HG03097 (cell line): ENCODE measurements at regions not wholly inside any gene's neighbourhood (a gene's known extent, or its start where the extent isn't known, plus 50 kb on each side); places are given as distances from the start of the nearest gene placed in this dataset.
"Not testable (repeated sequence)": the region's sequence is repeated elsewhere in the genome, so short reads cannot be mapped to it uniquely, and the experiment has no call there.

Source experiments
- ATAC-seq: cut with Tn5 transposase; IDR thresholded peaks from one replicate; pipeline ENCODE4 v1.9.1; 2021; ENCODE audit not compliant: unreplicated experiment, low FRiP score

DNA sequence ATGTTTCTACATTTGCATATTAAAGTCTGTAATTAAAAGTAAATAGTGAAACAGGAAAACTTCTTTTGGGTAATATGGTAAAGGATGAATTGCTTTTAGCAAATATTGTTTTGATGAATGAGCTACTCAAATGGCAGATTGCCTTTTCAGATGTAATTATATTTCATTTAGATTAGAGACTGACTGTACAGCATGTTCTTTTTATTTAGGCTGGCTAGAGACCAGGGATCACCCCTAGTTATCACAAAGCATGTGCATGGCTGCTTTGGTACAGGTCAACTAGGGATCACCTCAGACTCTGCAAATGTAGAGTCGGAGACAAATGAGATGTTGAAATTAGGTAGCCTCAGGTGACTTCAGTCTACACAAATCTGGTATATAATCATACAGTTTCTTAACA is 214.9 kb upstream of the SEMA6A start:
- no peak for ATAC-seq

DNA sequence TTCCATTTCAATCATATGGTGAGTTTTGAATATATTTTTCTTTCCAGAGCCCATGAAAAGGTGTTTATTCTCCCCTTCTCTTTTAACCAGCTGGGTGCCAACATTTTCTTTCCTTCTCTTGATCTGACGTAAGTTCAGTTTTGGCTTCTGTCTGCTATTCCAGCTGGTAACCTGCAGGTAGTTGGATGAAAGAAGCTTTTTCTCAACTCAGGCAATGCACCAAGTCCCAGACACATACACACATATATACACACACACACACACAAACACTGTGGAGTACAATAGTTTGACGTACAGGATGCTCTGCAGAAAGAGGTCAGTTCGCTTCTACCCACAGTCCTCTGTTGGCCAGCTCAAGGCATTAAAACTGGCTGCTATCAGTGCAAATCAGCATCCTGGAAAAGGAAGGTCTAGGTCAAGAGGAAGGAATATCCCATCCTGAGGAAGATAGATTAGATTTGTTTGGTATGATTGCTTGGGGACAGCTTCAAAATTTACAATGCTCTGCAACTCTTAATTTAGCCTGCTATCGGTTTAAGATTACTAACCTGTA is 214.3 kb upstream of the SEMA6A start:
- no peak for ATAC-seq

DNA sequence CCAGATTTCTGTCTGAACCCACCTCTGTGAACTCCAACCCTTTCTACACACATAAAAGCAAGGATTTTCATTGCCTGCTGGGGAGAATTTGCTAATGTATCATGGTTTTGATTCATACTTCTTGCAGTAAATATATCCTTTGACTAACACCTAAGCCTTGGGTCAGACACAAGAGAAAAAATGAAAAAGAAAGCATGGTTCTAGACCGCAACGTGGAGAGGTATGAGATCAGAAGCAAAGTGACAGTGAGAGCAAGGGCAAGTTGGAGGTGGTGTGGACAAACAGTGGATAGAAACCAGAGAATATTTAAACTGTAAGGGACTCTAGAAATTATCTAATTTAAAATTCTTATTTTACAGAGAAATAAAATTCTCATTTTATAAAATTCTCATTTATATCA is 212.9 kb upstream of the SEMA6A start:
- no peak for ATAC-seq

DNA sequence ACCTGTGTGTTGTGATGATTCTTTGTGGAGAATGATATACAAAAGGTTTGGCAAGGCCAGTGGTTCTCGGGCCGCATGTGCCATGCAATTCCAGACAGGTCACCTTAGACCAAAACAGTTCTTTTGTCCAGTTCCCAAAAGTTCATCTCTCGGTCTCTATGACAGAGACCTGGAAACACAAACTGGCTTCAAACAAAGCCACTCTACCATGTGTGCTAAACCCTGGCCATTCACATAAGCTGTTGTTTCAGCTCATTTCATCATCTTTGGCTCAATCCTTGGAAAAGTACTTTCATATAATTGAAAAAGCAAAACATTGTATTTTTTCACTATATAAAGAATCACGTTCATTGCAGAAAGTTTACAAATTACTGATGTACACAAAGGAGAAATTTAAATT is 210.5 kb upstream of the SEMA6A start:
- no peak for ATAC-seq

DNA sequence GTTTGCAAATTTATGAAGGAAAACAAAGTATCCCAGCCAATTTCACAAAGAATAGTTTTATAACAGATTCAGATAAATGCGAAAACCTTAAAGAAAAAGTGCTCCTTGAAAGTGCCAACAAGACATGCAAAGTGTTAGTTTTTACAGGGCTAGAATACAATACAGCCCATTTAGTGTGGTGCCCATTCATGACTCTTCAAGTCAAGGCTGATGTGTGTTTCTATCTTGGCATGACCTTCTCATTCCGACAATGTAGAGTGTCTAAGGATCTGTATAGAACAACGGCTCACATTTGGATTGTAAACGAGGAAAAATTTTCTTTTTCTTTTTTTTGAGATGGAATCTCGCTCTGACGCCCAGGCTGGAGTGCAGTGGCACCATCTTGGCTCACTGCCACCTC is 205.2 kb upstream of the SEMA6A start:
- ATAC-seq: no peak

DNA sequence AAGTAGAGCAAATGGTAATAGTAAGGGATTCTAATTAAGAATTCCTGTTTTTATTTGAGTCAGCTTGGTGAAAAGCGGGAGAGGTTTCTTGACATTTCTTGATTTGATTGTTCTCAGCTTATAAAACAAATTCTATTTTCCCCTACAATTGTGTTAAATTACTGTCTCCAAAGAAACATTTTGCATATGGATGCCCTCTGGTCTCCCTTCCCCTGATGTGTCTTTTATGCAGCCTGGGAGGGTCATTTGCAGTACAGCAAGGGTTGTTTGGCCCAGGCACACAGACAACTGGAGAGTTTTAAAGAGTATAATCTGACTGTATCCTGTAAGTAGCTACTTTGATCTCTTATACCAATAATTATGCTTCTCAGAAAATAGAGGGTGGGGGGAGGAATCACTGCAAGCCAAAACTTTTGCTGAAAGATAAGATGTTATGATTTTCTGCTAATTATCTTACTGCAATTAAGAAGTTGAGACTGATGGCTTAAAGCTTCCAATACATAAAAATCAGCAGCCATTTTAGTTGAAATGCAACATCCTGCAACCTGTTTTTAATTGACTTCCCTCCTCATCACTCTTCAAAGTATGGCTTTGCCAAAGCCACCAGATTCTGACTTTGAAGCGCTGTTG is 204.1 kb upstream of the SEMA6A start:
- ATAC-seq: no peak

DNA sequence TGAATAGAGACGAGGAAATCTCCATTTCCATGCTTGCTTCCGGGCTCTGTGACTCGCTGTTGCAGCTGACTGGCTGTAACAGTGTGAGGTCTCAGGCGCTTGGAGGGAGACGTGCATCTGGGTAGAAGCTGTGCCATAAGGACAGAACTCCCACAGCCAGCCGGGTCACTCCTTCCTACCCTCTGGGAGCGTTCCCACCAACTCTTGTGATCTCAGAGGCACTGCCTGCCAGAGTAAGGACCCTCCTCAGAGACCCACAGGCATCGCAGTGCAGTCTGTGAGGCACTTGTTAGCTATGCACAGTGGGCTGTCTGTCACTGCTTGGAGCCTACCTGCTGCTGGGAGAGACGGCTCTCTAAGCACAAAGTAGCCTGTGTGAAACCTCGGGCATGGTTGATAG is 203.4 kb upstream of the SEMA6A start:
- ATAC-seq: no peak

DNA sequence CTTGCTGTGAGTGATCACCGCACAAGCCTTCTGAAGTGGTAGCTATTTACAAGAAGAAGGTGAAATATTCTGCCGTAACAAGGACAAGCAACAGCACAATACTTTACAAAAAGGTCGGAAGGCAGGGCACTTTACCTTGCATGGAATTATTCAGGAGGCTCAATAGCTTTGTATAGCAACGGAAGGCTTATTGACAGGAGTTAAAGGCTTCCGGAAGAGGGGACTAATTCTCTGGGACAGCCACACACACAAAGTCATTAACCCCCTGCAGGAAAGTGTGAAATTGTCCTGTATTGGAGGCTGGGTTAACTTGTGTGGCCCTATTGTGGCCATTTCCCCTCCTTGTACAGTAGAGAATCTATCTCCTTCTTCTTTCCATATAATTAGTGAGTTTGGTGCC is 199.3 kb upstream of the SEMA6A start:
- ATAC-seq: no peak

DNA sequence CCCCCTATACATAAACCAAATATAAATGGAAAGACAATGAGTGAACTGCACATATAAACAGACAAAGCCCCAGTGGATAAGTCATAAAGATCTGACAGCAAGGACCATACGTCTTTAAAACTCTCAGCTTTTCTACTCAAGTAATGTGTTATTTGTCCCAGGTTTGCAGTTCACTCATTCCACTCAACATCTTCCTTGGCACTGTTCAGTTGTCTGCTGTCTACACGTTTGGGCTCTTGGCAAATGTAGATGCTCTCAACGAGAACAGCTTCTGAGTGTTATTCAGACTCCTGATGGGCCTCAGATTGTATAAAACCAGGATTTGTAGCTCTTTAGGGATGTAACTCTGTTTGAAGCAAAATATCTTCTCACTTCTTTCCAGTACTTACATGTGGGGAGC is 198.2 kb upstream of the SEMA6A start:
- no peak for ATAC-seq

DNA sequence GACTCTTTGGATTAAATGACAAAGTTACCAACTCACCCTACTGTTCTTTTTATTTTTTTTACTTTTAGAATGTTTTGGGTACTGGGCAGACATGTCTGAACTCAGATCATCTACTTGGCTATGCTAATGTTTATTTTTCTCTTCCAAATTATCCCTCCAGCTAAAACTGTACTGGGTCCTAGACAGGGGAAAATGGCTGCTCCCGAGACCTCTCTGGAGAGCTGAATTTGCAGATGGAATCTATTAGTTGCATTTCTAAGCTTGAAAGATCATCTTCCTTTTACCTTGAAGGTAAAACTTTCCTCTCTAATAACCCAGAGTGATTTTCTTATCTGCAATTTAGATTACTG is 197.5 kb upstream of the SEMA6A start:
- no peak for ATAC-seq

DNA sequence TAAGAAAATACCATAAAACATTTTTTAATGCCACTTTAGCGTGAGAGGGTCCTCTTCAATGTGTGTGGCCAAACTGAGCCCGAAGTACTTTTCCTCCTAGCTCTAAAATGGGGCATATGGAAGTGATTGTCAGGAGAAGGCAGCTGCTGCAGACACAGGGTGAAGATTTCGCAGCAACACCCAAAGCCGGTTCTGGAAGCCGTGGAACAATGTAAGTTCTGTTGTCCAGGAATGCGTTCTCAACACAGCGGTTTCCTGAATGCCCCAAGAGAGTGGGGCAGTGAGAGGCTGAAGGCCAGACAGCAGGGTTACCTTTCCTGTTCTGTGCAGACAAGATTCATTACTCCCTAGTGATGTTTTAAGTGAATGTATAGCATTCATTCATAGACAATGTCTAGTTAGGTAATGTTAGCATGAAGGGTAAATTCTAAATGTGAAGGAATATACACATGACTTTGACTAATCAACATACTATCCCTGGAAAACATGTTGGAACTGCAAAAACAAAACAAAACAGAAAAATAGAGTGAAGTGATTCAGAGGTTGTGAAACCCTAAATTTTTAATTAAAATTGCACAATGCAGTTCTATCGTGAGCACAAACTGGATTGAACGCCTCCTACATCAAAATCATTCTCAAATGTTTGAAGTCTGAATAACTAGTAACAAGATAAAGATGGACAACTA is 197.0 kb upstream of the SEMA6A start:
- ATAC-seq: no peak

DNA sequence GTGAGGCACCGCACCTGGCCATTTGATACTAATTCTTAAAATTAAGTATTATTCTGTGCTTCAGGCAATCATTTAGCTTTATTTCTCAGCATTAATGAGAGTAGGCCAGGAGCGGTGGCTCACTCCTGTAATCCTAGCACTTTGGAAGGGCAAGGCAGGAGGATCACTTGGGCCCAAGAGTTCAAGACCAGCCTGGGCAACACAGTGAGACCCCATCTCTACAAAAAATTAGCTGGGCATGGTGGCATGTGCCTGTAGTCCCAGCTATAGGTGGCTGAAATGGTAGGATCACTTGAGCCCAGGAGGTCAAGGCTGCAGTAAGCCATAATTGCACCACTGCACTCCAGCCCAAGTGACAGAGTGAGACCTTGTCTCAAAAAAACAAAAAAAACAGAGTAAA is 195.3 kb upstream of the SEMA6A start:
- not testable (repeated sequence) for ATAC-seq

DNA sequence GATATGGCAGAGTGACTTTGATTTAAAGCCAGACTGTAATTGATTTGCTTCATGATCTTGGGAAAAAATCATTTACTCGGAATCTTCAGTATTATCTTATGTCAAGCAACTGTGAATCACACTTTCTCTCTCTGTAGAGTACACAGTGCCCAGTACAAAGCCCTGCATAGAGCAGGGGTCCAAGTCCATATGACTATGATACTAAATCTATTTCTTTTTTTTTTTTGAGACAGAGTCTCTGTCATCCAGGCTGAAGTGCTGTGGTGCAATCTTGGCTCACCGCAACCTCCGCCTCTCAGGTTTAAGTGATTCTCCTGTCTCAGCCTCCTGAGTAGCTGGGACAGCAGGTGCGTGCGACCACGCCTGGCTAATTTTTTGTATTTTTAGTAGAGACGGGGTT is 194.8 kb upstream of the SEMA6A start:
- ATAC-seq: no peak

DNA sequence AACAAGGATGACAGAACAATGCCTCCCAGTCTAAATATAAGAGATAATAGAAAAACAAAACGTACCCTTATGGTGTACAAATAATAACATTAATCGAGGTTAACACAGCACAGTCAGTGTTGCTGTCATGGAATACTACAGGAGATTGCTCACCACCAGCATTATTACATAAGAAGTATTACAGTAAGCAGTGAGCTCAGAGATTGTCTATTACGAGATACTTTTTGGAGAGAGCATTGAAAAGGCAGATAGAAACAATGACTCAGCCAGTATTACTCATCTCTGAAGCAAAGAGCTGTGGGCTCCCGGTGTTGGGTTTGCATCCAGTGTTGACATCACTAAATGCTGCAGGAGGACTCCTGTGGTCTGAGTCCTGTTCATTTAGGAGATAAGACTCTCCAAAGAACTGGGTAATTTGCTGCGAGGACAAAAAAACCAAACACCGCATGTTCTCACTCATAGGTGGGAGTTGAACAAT is 191.9 kb upstream of the SEMA6A start:
- ATAC-seq: peak; percentile 50

DNA sequence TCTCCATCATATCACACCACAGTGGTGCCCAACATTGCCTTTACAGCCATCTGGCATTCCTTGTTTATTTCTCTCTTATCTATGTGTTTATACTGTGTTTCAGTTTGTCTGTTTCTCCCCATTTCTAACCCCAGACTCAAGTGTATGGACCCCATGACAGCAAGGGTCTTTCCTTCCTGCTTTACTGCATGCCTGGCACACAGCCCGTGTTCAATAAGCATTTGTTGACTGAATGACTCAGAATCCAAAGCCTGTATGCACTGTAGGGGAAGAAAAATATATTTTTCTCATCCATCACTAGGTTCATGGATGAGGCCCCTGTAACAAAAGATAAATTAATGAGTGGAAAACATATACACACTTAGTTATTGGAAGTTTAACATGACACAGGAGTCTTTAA is 190.8 kb upstream of the SEMA6A start:
- ATAC-seq: no peak

DNA sequence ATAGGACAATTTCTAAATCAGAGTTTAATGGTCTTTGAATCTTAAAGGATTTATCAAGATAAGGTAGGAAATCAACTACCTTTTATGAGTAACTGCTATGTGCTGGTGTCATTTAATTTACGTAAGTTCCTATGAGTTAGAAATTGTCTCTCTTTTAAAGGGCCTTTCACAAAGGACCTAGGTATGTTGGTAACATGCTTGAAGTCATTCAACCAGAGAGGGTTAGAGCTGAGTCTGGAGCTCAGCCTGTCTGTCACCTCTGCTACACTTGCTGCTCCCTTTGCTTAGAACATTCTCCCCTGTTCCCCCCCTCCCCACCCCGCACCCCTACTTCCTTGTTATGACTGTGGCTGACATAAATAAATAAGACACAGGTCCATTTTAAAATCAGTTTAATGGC is 190.3 kb upstream of the SEMA6A start:
- ATAC-seq: no peak

DNA sequence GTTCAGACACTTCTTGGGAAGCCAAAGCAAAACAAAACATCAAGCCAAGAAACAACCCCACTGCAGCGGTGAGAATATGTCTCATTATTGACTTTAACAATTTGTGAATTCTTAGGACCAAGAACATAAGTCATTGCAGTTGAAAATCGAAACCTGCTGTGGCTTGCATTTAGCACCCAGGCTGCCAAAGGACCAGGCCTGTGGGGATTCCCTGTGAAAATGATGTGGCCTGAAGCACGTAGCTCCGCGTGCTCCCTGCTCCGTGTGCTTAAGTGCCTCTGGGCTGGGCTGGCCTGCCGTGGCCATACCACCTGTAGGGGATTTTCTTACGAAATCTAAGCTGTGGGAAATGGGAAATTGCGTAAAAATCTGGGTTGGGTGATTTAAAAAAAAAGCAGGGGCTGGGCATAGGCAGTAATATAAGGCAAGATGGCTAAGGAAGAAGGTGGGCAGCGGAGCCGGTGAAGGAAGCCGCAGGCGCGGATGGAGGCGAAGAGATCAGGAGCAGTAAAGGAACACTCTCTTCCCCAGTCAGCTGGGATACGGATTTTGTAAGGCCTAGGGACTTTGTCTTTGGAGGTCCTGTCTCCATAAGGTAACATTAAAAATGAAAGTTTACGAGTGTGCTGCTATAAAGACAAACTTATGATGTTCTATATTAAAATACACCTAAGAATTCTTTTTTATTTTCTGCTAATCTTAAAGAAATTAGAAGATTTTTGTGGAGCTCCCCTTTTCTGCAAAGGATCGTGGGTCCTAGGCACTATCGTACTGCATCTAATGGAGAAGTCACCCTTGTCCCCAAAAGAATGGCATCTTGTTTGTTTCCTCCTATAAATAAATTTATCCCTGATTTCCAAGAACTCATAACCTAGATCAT is 189.6 kb upstream of the SEMA6A start:
- peak; percentile 66 for ATAC-seq

DNA sequence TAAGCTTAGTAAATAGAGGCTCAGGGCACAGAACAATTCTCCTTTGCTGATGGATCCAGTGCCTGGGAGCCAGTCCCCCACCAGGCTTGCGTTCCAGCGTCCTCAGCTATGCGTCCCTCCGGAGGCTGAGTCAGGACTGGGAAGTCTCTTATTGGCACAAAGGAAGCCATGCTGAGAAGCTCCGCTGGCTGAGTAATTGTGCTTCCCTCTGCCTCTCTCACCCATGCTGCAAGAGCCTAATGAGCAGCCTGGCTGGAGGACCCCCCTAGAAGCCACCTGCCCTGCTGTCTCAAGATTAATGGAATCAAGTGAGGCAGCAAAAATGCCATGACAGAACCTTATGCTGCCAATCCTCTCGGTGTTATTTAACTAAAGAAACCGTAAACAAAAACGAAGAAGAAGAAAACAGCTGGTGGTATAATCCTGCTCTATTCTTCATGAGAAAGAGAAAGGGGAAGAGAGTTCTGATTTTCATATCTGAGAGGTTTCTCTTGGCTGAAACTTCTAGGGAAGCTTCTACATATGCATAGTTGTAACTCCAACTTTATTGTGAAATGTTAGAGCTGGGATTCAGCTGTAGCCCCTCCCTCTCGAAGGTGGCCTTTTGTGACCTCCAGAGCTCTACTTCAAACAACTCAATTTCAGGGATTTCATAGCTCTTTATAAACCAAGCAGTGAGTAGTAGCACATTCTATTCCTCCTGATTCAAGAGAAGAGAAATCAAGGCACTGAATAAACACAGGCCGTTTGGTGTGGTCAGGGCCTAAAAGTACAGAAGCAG is 185.4 kb upstream of the SEMA6A start:
- ATAC-seq: no peak

DNA sequence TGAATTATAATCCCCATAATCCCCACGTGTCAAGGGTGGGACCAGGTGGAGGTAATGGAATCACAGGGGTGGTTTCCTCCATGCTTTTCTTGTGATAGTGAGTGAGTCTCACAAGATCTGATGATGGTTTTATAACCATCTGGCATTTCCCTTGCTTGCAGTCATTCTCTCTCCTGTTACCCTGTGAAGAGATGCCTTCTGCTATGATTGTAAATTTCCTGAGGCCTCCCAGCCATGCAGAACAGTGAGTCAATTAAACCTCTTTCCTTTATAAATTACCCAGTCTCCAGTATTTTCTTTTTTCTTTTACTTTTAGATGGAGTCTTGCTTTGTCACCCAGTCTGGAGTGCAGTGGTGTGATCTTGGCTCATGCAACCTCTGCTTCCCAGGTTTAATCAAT is 182.7 kb upstream of the SEMA6A start:
- ATAC-seq: no peak

DNA sequence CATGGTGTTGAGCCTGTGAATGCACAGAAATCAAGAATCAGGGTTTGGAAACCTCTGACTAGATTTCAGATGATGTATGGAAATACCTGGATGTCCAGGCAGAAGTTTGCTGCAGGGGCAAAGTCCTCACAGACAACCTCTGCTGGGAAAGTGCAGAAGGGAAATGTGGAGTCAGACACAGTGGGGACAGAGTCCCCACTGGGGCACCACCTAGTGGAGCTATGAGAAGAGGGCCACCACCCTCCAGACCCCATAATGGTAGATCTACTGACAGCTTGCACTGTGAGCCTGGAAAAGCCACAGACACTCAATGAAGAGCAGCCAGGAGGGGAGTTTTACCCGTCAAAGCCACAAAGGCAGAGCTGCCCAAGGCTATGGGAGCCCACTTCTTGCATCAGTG is 181.9 kb upstream of the SEMA6A start:
- no peak for ATAC-seq

DNA sequence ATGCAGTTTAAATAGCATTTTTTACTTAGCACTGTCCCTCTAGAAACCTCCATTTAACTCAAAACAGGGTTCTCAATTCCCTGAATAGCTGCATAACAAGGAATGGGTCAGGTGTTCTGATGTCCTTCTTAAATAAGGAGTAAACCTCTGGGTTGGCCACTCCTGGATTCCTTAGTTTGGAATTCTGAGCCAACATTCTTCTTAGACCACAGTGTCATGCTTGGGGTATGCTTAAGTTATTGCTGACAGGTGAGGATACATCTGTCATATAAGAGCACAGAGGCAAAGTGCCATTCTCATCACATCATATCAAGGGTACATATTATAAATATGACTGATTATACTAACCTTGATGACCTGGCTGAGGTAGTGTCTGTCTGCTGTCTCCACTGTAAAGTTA is 179.9 kb upstream of the SEMA6A start:
- ATAC-seq: no peak
